CD4-positive, CD25-positive, alpha-beta regulatory T cell (primary cell): ENCODE measurements at regions not wholly inside any gene's neighbourhood (a gene's known extent, or its start where the extent isn't known, plus 50 kb on each side); places are given as distances from the start of the nearest gene placed in this dataset.
A peak's percentile ranks its signal among the peaks of the same experiment; 100 is the strongest.

Experiments used
- ATAC-seq, 2 donors: fragments of 150-1000 bp; cut with Tn5 transposase; one replicate each; pipeline ENCODE4 v1.10.0; 2021; ENCODE audit warnings: low read depth in 2 of 2, moderate number of reproducible peaks in 2 of 2, moderate library complexity in 1 of 2
- DNase-seq, 3 donors: peaks; one replicate each; pipeline versions ENCODE4 v3.0.0 to v3.0.0-alpha.2; 2012 to 2022; ENCODE audit warnings: mixed read lengths in 1 of 3
- H3K27ac ChIP-seq: one replicate; pipeline ENCODE4 v1.7.0; 2013; ENCODE audit warnings: mild to moderate bottlenecking, low read length; ENCODE audit not compliant: insufficient read depth, poor library complexity, severe bottlenecking
- H3K27me3 ChIP-seq: one replicate; pipeline ENCODE4 v1.7.0; 2013; ENCODE audit warnings: low read length; ENCODE audit not compliant: control insufficient read depth, insufficient read depth
- H3K36me3 ChIP-seq: one replicate; pipeline ENCODE4 v1.7.0; 2013; ENCODE audit warnings: mild to moderate bottlenecking, low read length, moderate library complexity; ENCODE audit not compliant: control insufficient read depth, insufficient read depth
- H3K4me1 ChIP-seq: 2 replicates; pipeline ENCODE4 v1.7.0; 2013; ENCODE audit warnings: mild to moderate bottlenecking, low read length; ENCODE audit not compliant: insufficient read depth, control insufficient read depth, poor library complexity, severe bottlenecking
- H3K4me3 ChIP-seq: one replicate; pipeline ENCODE4 v1.7.0; 2013; ENCODE audit warnings: low read depth, mild to moderate bottlenecking, low read length, moderate library complexity
- H3K9me3 ChIP-seq, 2 experiments: 1 replicate in 1 of 2; 2 replicates in 1 of 2; pipeline ENCODE4 v1.7.0; 2013; ENCODE audit warnings: low read length in 2 of 2, mild to moderate bottlenecking in 1 of 2, moderate library complexity in 1 of 2; ENCODE audit not compliant: control insufficient read depth in 2 of 2
- H3K27ac Mint-ChIP-seq, 3 donors: one replicate each; pipeline ENCODE4 v1.8.0; 2020 to 2022; ENCODE audit warnings: mild to moderate bottlenecking in 3 of 3, mixed read lengths in 3 of 3, moderate library complexity in 2 of 3
- H3K27me3 Mint-ChIP-seq: one replicate; pipeline ENCODE4 v1.8.0; 2022; ENCODE audit warnings: mild to moderate bottlenecking, mixed read lengths
- H3K36me3 Mint-ChIP-seq: one replicate; pipeline ENCODE4 v1.8.0; 2020; ENCODE audit warnings: mixed read lengths
- H3K4me1 Mint-ChIP-seq, 4 donors: one replicate each; pipeline ENCODE4 v1.8.0; 2020 to 2022; ENCODE audit warnings: mixed read lengths in 4 of 4, mild to moderate bottlenecking in 1 of 4
- H3K4me3 Mint-ChIP-seq, 4 donors: one replicate each; pipeline ENCODE4 v1.8.0; 2020 to 2022; ENCODE audit warnings: mild to moderate bottlenecking in 4 of 4, mixed read lengths in 4 of 4, moderate library complexity in 3 of 4
- H3K9me3 Mint-ChIP-seq, 7 donors: one replicate each; pipeline ENCODE4 v1.8.0; 2020 to 2022; ENCODE audit warnings: mixed read lengths in 7 of 7, mild to moderate bottlenecking in 3 of 7, moderate library complexity in 2 of 7

DNA sequence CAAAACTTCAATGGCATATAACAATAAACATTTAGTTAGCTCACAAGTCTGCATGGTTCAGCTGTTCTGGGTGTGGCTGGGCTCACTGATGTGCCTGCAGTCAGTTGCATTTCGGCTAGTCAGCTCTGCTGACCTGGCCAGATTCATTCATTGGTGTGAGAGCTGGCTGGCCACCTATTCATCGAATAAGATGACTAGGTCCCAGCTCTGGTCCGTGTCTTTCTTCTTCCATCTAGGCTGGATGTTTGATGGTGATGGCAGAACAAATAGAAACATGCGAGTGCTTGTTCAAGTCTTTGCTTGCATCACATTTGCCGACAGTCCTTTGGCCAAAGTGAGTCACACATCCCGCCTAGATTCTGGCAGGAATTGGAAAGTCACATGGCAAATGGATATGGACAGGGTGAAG, 203.3 kb upstream of the CRY1 start:
- no peak for DNase-seq
- no peak overlapping the region for H3K27ac Mint-ChIP-seq
- Histone ChIP-seq H3K27me3 (peaks cover 5% of the 10 kb centered on the region), H3K4me3 (no peak overlapping the region), H3K4me1 (no peaks in the 10 kb centered on the region), H3K9me3 (no peaks in the 10 kb centered on the region), H3K27ac (no peak overlapping the region), H3K36me3 (no peaks in the 10 kb centered on the region)
- no peak overlapping the region for H3K4me3 Mint-ChIP-seq
- no peaks in the 10 kb centered on the region for H3K36me3 Mint-ChIP-seq
- H3K9me3 Mint-ChIP-seq: peaks cover 0 to 2% (median 0%) of the 10 kb centered on the region in 7 donors
- ATAC-seq: no peak
- H3K4me1 Mint-ChIP-seq: peaks cover 0 to 9% (median 6%) of the 10 kb centered on the region in 4 donors
- peaks cover 32% of the 10 kb centered on the region for H3K27me3 Mint-ChIP-seq

DNA sequence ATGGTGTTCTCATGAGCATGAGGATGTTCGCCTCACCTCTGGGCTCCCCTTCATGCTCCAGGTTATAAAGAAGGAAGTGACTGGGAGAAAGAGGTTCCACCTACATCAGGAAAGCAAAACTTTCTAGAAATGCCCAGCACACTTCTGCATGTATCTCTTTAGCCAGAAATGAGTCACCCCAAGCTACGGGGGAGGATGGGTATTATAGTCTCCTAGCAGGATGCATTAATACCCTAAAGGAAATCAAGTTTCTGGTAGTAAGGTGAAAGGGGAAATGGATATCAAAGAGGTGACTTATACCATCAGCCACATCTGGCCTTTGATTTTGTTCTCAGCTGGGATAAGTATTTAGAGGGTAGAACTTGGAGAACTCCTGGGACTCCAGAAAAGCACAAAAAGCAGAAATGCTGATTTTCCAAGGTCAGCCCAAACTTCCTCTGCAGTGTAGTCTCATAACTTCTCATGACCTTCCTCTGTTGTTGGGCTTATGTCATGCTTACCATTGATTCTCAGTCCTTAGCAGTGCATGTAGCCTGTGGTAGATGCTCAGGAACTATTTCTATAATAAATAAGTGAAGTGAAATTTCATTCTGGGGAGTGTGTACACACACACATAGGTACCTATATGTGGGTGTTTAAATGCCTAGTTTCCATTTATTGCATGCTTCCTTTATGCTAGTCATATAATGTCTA, 209.4 kb upstream of the CRY1 start:
- H3K27me3 Mint-ChIP-seq: peaks cover 34% of the 10 kb centered on the region
- no peaks in the 10 kb centered on the region for H3K4me1 Mint-ChIP-seq
- H3K4me3 Mint-ChIP-seq: no peak overlapping the region
- no peaks in the 10 kb centered on the region for H3K4me1 ChIP-seq
- ATAC-seq: no peak
- no peak overlapping the region for H3K27ac Mint-ChIP-seq
- H3K27me3 ChIP-seq: peaks cover 18% of the 10 kb centered on the region
- no peaks in the 10 kb centered on the region for H3K36me3 Mint-ChIP-seq
- no peaks in the 10 kb centered on the region for H3K9me3 ChIP-seq
- DNase-seq: no peak
- no peak overlapping the region for H3K4me3 ChIP-seq
- H3K27ac ChIP-seq: no peak overlapping the region
- peaks cover 0 to 2% (median 0%) of the 10 kb centered on the region in 7 donors for H3K9me3 Mint-ChIP-seq
- no peaks in the 10 kb centered on the region for H3K36me3 ChIP-seq

DNA sequence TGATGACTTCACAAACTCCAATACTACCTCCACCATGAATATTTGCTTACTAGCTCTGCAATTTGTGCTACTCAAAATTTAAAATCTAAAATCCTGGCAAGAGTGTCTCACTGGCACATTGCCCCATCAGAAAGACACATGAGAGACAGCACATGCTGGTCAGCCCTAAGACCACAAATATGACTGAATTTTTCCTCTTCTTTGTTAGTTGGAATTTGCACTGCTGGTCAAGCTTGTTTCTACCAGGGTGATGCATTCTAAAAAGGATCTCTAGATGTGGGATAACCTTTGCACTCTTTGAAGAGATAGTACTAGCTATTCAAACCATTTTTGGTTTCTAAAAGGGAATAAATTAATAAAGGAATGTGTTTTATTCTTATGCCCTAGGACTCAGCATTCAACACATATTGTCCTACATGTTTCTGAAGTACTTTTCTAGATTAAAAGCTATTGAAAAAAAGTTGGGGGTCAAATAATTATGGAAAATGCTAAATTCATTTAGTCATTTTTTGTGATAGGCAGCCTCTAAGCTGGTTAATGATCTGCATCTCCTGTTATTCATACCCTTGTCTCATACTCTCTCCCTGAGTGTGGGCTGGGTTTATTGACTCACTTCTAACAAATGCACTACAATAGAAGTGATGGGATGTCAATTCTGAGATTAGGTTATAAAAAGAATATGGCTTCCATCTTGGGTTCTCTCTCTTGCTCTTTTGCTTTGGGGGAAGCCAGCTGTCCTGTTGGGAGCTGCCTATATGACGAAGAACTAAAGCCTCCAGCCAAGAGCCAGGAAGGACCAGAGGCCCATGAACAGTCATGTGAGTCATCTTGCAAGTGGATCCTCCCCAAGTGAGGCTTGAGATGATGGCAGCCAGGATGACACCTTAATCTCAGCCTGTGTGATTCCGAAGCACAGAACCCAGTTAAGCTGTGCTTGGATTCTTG, 211.5 kb upstream of the CRY1 start:
- Mint-ChIP-seq H3K9me3 (peaks cover 0 to 2% (median 0%) of the 10 kb centered on the region in 7 donors), H3K4me3 (no peak overlapping the region), H3K36me3 (no peaks in the 10 kb centered on the region), H3K4me1 (peaks cover 0 to 11% (median 2%) of the 10 kb centered on the region in 4 donors), H3K27ac (no peak overlapping the region), H3K27me3 (peaks cover 38% of the 10 kb centered on the region)
- Histone ChIP-seq H3K9me3 (no peaks in the 10 kb centered on the region), H3K27ac (no peak overlapping the region), H3K36me3 (no peaks in the 10 kb centered on the region), H3K4me1 (no peaks in the 10 kb centered on the region), H3K27me3 (peaks cover 25% of the 10 kb centered on the region), H3K4me3 (no peak overlapping the region)
- no peak for ATAC-seq
- no peak for DNase-seq

DNA sequence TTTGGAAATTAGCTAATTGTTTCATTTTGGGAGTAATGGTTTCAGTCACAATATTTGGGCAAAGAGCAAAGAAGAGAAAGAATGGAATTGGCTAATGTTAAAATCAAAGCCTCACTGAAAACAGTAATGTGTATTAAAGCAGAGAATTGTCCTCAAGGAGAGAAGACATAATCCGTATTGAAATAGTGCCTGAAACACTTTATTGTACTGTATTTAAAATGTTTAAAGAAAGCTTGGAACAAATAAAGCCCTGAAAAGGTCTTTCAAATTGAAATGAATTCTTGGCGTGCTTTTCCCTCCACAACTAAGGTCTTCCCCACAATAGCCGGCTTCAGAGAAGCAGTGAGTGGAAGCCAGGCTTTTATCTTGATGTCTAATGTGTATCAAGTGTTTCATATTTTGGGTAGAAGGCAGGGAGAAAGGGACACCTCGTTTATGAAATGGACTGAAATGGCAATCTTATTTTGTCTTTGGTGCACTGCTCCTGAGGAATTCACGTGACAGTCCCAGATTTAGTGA, 212.9 kb upstream of the CRY1 start:
- no peaks in the 10 kb centered on the region for H3K9me3 ChIP-seq
- H3K4me1 ChIP-seq: no peaks in the 10 kb centered on the region
- peaks cover 24% of the 10 kb centered on the region for H3K27me3 ChIP-seq
- peaks cover 0 to 2% (median 0%) of the 10 kb centered on the region in 7 donors for H3K9me3 Mint-ChIP-seq
- DNase-seq: no peak
- H3K27ac Mint-ChIP-seq: no peak overlapping the region
- peaks cover 0 to 12% (median 2%) of the 10 kb centered on the region in 4 donors for H3K4me1 Mint-ChIP-seq
- no peak overlapping the region for H3K4me3 Mint-ChIP-seq
- no peaks in the 10 kb centered on the region for H3K36me3 Mint-ChIP-seq
- H3K27ac ChIP-seq: no peak overlapping the region
- H3K27me3 Mint-ChIP-seq: peaks cover 42% of the 10 kb centered on the region
- no peak overlapping the region for H3K4me3 ChIP-seq
- no peaks in the 10 kb centered on the region for H3K36me3 ChIP-seq
- ATAC-seq: no peak

DNA sequence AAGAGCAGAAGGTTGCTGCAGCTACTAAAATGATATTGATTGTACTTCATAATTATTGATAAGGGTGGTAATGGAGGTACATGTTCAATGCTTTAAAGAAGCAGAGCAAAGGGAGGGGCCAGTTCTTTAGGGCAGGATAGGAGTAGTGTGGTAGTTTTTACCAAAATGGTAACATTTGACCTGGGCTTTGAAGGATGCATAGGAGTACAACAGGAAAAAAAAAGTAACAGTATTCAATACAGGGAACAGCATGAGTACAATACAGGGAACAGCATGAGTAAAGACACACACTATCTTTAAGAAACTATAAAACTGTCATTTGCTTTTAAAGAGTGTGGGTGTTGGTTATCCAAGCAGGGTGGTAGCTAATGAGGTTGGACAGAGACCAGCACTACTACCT, 215.0 kb upstream of the CRY1 start:
- peaks cover 43% of the 10 kb centered on the region for H3K27me3 Mint-ChIP-seq
- DNase-seq (no peak), ATAC-seq (no peak)
- peak overlapping the region in 1 of 3 donors; percentile 33 for H3K27ac Mint-ChIP-seq
- Histone ChIP-seq H3K4me3 (no peak overlapping the region), H3K27ac (no peak overlapping the region), H3K36me3 (no peaks in the 10 kb centered on the region), H3K4me1 (no peaks in the 10 kb centered on the region), H3K27me3 (peaks cover 27% of the 10 kb centered on the region), H3K9me3 (no peaks in the 10 kb centered on the region)
- no peak overlapping the region for H3K4me3 Mint-ChIP-seq
- H3K4me1 Mint-ChIP-seq: peaks cover 0 to 12% (median 2%) of the 10 kb centered on the region in 4 donors
- H3K36me3 Mint-ChIP-seq: no peaks in the 10 kb centered on the region
- H3K9me3 Mint-ChIP-seq: peaks cover 0 to 2% (median 0%) of the 10 kb centered on the region in 7 donors

DNA sequence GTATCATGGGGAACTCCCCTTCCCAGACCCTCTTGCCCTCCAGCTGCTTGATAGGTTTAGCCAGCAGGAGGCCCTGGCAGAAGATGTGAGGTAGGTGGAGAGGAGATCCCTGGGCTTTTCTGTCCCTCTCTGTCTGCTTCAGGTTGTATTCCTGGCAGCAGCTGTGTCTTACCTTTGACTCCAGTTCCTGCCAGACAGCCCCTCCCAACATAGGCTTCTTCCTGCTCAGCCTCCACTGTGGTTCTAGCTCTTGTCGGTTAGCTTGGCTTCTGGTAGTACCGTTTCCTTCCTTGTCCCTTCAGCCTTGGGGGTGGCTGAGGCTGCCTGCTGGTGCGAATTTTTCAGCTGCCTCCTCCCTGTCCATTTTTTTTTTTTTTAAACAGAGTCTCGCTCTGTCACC, 215.7 kb upstream of the CRY1 start:
- Histone ChIP-seq H3K4me1 (no peaks in the 10 kb centered on the region), H3K4me3 (no peak overlapping the region), H3K27me3 (peaks cover 24% of the 10 kb centered on the region), H3K27ac (no peak overlapping the region), H3K36me3 (no peaks in the 10 kb centered on the region), H3K9me3 (no peaks in the 10 kb centered on the region)
- H3K27me3 Mint-ChIP-seq: peaks cover 47% of the 10 kb centered on the region
- no peaks in the 10 kb centered on the region for H3K36me3 Mint-ChIP-seq
- DNase-seq (peak in 1 of 3 donors; percentile 71), ATAC-seq (peak; percentile 53 to 57)
- H3K4me3 Mint-ChIP-seq: no peak overlapping the region
- peak overlapping the region in 1 of 3 donors; percentile 79 for H3K27ac Mint-ChIP-seq
- H3K9me3 Mint-ChIP-seq: peaks cover 0 to 2% (median 0%) of the 10 kb centered on the region in 7 donors
- peaks cover 0 to 12% (median 2%) of the 10 kb centered on the region in 4 donors for H3K4me1 Mint-ChIP-seq

DNA sequence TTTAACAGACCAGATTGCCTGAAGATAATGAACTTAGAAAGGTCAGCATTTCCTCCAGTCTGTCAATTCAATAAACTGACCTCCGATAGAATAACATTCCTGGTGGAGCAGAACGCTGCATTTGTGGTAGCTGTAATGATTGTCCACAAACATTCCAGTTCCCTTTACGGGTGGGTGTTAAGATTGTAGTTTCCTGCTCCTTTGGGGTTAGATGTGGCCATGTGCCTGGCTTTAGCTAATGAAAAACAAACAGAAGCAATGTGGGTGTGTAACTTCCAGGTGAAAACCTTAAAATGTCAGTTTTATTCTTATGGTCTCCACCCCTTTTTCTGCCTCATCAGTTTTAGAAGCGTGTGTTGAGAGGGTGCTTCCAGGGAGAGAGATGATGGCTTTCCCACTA, 217.3 kb upstream of the CRY1 start:
- Mint-ChIP-seq H3K36me3 (no peaks in the 10 kb centered on the region), H3K4me3 (no peak overlapping the region), H3K4me1 (peaks cover 0 to 12% (median 2%) of the 10 kb centered on the region in 4 donors), H3K27me3 (peaks cover 50% of the 10 kb centered on the region), H3K9me3 (peaks cover 0 to 1% (median 0%) of the 10 kb centered on the region in 7 donors), H3K27ac (peak overlapping the region in 1 of 3 donors; percentile 52)
- H3K4me1 ChIP-seq: no peaks in the 10 kb centered on the region
- no peak overlapping the region for H3K27ac ChIP-seq
- peaks cover 22% of the 10 kb centered on the region for H3K27me3 ChIP-seq
- no peak for DNase-seq
- no peaks in the 10 kb centered on the region for H3K36me3 ChIP-seq
- ATAC-seq: no peak
- no peaks in the 10 kb centered on the region for H3K9me3 ChIP-seq
- H3K4me3 ChIP-seq: no peak overlapping the region
